NB4 (cell line): ENCODE measurements at regions not wholly inside any gene's neighbourhood (a gene's known extent, or its start where the extent isn't known, plus 50 kb on each side); places are given as distances from the start of the nearest gene placed in this dataset.

Experiments used
- DNase-seq: peaks from one replicate; pipeline ENCODE4 v3.0.0; 2010; ENCODE audit warnings: low read depth
- H3K4me3 ChIP-seq: one replicate; pipeline ENCODE4 v1.5.1; 2011; ENCODE audit warnings: mild to moderate bottlenecking, low read depth, low read length, moderate library complexity
- CTCF ChIP-seq: IDR thresholded peaks from one replicate; pipeline ENCODE4 v1.5.1; 2012; ENCODE audit warnings: low read depth, low read length
- MAX ChIP-seq: IDR thresholded peaks from 2 replicates; pipeline ENCODE4 v1.6.1; 2011; ENCODE audit warnings: low read depth, low read length
- MYC ChIP-seq: IDR thresholded peaks from 2 replicates; pipeline ENCODE4 v1.6.1; 2011; ENCODE audit warnings: low read depth, low read length
- POLR2A ChIP-seq: IDR thresholded peaks from 2 replicates; pipeline ENCODE4 v1.6.1; 2011; ENCODE audit warnings: mild to moderate bottlenecking; ENCODE audit not compliant: insufficient read length; ENCODE audit errors: extremely low read depth

- H3K4me3 ChIP-seq = peak overlapping the region; percentile 47
- peak; percentile 92 for DNase-seq
- TF ChIP-seq MYC (no peak), POLR2A (no peak), MAX (no peak), CTCF (no peak)
Measured at GRCh38 chr18:54717673-54718407, 110.4 kb upstream of the RAB27B start.

GRCh38 chr18:54718408-54718773 is 109.9 kb upstream of the RAB27B start:
- no peak for DNase-seq
- H3K4me3 ChIP-seq = peak overlapping the region; percentile 47
- no peak for TF ChIP-seq MYC
- no peak for TF ChIP-seq POLR2A
- no peak for TF ChIP-seq CTCF
- TF ChIP-seq MAX = no peak

- H3K4me3 ChIP-seq = no peak overlapping the region
- TF ChIP-seq MYC (no peak), CTCF (no peak), POLR2A (no peak), MAX (no peak)
- no peak for DNase-seq
Measured at GRCh38 chr18:54720620-54721019, 107.7 kb upstream of the RAB27B start.

GRCh38 chr18:54726143-54726542 is 102.1 kb upstream of the RAB27B start:
- TF ChIP-seq CTCF (no peak), MAX (no peak), MYC (no peak), POLR2A (no peak)
- H3K4me3 ChIP-seq = no peak overlapping the region
- DNase-seq = no peak

GRCh38 chr18:54734059-54734458 is 94.2 kb upstream of the RAB27B start:
- peak; percentile 44 for DNase-seq
- no peak for TF ChIP-seq MYC
- no peak for TF ChIP-seq CTCF
- TF ChIP-seq POLR2A = no peak
- no peak for TF ChIP-seq MAX

GRCh38 chr18:54736981-54737380 is 91.3 kb upstream of the RAB27B start:
- TF ChIP-seq POLR2A = no peak
- TF ChIP-seq MAX = no peak
- no peak for TF ChIP-seq CTCF
- TF ChIP-seq MYC = no peak
- DNase-seq = no peak
- no peak overlapping the region for H3K4me3 ChIP-seq

More at GRCh38 chr18:54734059-54734458, 94.2 kb upstream of the RAB27B start:
- H3K4me3 ChIP-seq = no peak overlapping the region
